ENCODE measurements at regions not wholly inside any gene's neighbourhood (a gene's known extent, or its start where the extent isn't known, plus 50 kb on each side); places are given as distances from the start of the nearest gene placed in this dataset.
"Not testable (repeated sequence)": the region's sequence is repeated elsewhere in the genome, so short reads cannot be mapped to it uniquely, and the experiment has no call there.

DNA sequence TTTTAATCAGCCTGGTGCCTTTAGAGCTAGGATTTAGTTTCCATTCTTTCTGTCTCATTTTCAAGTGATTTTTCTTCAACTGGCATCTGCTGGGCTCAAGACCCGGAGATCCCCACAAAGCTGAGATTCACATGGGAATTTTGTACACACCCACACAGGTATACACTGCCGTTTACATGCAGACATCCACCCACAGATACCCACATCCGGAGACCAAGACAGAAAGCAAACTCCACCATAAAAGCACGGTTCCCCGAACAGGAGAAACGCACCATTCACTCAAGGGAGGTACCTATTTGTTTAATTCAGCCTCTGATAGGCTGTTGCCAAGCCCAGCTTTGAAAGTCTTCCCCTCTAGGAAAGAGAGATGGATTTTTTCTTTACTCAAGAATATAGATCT, 87.2 kb downstream of the ART5 start:
- TF ChIP-seq, protein P1, sequence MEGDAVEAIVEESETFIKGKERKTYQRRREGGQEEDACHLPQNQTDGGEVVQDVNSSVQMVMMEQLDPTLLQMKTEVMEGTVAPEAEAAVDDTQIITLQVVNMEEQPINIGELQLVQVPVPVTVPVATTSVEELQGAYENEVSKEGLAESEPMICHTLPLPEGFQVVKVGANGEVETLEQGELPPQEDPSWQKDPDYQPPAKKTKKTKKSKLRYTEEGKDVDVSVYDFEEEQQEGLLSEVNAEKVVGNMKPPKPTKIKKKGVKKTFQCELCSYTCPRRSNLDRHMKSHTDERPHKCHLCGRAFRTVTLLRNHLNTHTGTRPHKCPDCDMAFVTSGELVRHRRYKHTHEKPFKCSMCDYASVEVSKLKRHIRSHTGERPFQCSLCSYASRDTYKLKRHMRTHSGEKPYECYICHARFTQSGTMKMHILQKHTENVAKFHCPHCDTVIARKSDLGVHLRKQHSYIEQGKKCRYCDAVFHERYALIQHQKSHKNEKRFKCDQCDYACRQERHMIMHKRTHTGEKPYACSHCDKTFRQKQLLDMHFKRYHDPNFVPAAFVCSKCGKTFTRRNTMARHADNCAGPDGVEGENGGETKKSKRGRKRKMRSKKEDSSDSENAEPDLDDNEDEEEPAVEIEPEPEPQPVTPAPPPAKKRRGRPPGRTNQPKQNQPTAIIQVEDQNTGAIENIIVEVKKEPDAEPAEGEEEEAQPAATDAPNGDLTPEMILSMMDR (IDR thresholded peaks at IDR 0.05), result not testable (repeated sequence)
- TF ChIP-seq POLR2AphosphoS5 (IDR thresholded peaks at IDR 0.05), result not testable (repeated sequence)

Measured in upper lobe of left lung (tissue), 4 donors.